Testis (tissue), 2 donors: ENCODE measurements at regions not wholly inside any gene's neighbourhood (a gene's known extent, or its start where the extent isn't known, plus 50 kb on each side); places are given as distances from the start of the nearest gene placed in this dataset.
"Not testable (repeated sequence)": the region's sequence is repeated elsewhere in the genome, so short reads cannot be mapped to it uniquely, and the experiment has no call there.

Experiments
- DNase-seq: peaks from one replicate; pipeline ENCODE4 v3.0.0-alpha.2; 2019
- H3K27ac ChIP-seq, 2 donors: fragments of 200-600 bp; sonication (generic); one replicate each; pipeline ENCODE4 v1.5.1; 2019
- H3K27me3 ChIP-seq: fragments of 200-600 bp; sonication (generic); one replicate; pipeline ENCODE4 v1.5.1; 2019
- H3K36me3 ChIP-seq: fragments of 200-600 bp; sonication (generic); one replicate; pipeline ENCODE4 v1.5.1; 2017; ENCODE audit warnings: low read depth; ENCODE audit errors: missing control alignments
- H3K4me1 ChIP-seq: fragments of 200-600 bp; sonication (generic); one replicate; pipeline ENCODE4 v1.5.1; 2019
- H3K4me3 ChIP-seq, 2 donors: fragments of 200-600 bp; sonication (generic); one replicate each; pipeline ENCODE4 v1.5.1; 2017 to 2019
- H3K9me3 ChIP-seq: fragments of 200-600 bp; sonication (generic); one replicate; pipeline ENCODE4 v1.5.1; 2017
- POLR2A ChIP-seq: fragments of 450-650 bp; IDR thresholded peaks from one replicate; pipeline ENCODE4 v1.6.1; 2017; ENCODE audit warnings: antibody characterized with exemption, mild to moderate bottlenecking, moderate library complexity
- WGBS, 2 donors: methylation state at CpG; one replicate each; pipeline ENCODE4 v1.1.5; 2018; 5-methylcytosine and 5-hydroxymethylcytosine counted together
- intact Hi-C: fragments of 100-400 bp; cut with DNase I; formaldehyde crosslinking; loops from one replicate; pipeline ENCODE4 v1.15.1; 2023; ENCODE audit warnings: low total_unique reads
- TF ChIP-seq, protein P1 (sequence below), 3 experiments: fragments of 450-650 bp in 2 of 3; fragments of 200-600 bp in 1 of 3; sonication (generic) in 1 of 3; IDR thresholded peaks; one replicate each; pipeline ENCODE4 v1.5.1; 2016 to 2019; ENCODE audit warnings: antibody characterized with exemption in 3 of 3, mild to moderate bottlenecking in 2 of 3, moderate library complexity in 1 of 3

DNA sequence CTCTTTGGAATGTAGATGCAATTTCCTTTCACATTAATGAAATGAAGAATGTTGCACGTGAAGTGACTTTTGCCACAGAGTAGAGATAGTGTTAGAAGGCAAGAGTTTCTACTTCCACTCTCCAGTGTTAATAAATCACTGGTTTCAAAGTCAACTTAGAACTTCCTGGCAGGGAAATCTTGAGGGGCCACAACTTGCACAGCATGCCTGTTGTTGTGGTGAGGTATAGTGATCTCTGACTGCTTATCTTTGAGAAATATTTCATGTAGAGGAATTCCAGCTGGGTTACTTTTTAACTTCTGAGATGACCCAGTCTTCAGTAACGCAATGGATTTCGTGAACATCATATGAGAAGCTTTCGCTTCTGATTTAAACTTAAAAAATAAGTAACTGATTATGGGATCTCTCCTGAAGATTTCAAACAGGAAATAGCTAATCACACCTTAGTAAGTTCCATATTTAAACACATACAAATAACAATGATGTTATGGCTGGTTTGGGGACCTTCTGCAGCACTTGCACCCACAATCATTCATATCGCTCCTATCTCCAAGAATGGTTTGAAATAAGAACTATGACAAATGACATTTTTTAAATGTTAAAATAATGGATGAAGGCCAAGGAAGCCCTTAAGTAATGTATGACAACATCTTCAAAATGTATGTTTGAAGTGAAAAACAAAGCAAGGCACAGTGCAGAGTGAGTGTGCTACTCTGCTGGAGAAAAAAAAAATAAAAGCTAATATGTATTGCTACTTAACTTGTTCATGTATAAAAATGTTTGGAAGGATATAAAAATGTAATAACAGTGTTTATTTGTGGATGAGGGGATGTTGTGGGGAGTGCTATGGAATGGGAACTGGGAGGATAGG is 726.5 kb upstream of the NECTIN3 start:
- DNase-seq = no peak
- Histone ChIP-seq H3K27ac (no peak overlapping the region), H3K9me3 (no peaks in the 10 kb centered on the region), H3K4me3 (no peak overlapping the region), H3K27me3 (no peaks in the 10 kb centered on the region), H3K36me3 (no peaks in the 10 kb centered on the region), H3K4me1 (no peaks in the 10 kb centered on the region)
- TF ChIP-seq, protein P1, sequence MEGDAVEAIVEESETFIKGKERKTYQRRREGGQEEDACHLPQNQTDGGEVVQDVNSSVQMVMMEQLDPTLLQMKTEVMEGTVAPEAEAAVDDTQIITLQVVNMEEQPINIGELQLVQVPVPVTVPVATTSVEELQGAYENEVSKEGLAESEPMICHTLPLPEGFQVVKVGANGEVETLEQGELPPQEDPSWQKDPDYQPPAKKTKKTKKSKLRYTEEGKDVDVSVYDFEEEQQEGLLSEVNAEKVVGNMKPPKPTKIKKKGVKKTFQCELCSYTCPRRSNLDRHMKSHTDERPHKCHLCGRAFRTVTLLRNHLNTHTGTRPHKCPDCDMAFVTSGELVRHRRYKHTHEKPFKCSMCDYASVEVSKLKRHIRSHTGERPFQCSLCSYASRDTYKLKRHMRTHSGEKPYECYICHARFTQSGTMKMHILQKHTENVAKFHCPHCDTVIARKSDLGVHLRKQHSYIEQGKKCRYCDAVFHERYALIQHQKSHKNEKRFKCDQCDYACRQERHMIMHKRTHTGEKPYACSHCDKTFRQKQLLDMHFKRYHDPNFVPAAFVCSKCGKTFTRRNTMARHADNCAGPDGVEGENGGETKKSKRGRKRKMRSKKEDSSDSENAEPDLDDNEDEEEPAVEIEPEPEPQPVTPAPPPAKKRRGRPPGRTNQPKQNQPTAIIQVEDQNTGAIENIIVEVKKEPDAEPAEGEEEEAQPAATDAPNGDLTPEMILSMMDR (IDR thresholded peaks at IDR 0.05) = no peak
- TF ChIP-seq POLR2A = no peak
- intact Hi-C loops = no loop called here
- WGBS, 2 donors = 63 to 77% methylated on average over 5 of the region's 5 CpGs

DNA sequence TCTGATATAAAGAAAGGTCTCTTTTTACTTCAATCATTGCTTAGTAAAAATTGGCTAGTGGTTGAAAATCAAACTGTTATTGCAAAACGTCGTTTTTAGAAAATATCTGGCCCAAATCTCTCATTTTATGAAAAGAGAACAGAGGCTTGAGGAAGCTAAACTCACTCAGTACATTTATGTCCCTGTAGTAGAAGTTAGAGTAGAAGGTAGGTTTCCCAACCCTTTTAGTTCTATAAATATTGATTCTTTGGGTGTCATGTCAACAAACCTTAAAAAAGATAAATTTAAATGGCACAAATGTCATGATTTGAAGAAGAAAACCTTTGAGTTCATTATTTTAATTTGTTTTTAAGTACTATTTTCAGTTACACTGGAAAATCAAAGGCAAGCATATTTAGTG is 722.3 kb upstream of the NECTIN3 start:
- intact Hi-C loops = no loop called here
- Histone ChIP-seq H3K27me3 (no peaks in the 10 kb centered on the region), H3K4me1 (peaks cover 5% of the 10 kb centered on the region), H3K4me3 (no peak overlapping the region), H3K27ac (no peak overlapping the region), H3K9me3 (no peaks in the 10 kb centered on the region), H3K36me3 (no peaks in the 10 kb centered on the region)
- 85 to 87% methylated on average over 2 of the region's 2 CpGs for WGBS, 2 donors
- TF ChIP-seq, protein P1 (IDR thresholded peaks at IDR 0.05) = no peak
- no peak for TF ChIP-seq POLR2A
- no peak for DNase-seq

DNA sequence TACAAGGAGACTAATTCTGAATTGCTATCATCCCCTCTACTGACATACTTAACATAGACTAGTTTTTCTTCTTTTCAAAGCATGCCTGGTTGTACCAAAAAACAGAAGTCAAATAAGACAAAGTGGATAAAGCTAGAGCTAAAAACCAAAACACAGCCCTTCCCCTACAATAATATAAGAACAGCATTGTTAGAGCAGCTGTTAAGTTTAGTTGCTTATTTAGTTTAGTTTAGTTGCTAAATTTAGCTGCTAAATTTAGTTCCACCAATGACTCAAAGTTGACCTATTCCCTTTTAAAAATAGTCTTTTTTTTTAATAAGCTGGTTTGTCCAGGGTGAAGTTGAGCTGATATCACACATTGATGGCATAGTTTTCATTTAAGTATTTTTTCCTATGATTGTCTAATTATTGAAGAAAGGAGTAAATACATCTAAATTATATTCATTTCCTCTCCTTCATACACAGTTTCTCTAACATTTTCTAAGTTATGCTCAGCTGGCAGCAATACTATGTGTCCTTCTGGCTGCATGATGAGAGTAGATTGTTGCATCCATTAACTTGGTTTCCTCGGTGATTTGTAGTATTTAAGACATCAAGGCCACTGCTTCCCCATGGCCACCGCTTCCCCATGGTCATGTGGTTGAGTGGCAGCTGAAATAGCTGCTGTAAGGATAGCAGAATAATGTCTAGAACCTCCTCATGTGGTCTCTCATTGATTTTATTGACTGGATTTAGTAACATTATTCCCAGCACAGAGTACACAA is 718.6 kb upstream of the NECTIN3 start:
- TF ChIP-seq POLR2A = no peak
- TF ChIP-seq, protein P1 (IDR thresholded peaks at IDR 0.05) = no peak
- H3K4me3 ChIP-seq = no peak overlapping the region
- intact Hi-C loops = no loop called here
- peaks cover 5% of the 10 kb centered on the region for H3K4me1 ChIP-seq
- H3K9me3 ChIP-seq = no peaks in the 10 kb centered on the region
- peak overlapping the region in 1 of 2 donors; percentile 38 for H3K27ac ChIP-seq
- no peaks in the 10 kb centered on the region for H3K27me3 ChIP-seq
- 55 to 60% methylated on average over 2 of the region's 2 CpGs for WGBS, 2 donors
- no peak for DNase-seq
- H3K36me3 ChIP-seq = no peaks in the 10 kb centered on the region

DNA sequence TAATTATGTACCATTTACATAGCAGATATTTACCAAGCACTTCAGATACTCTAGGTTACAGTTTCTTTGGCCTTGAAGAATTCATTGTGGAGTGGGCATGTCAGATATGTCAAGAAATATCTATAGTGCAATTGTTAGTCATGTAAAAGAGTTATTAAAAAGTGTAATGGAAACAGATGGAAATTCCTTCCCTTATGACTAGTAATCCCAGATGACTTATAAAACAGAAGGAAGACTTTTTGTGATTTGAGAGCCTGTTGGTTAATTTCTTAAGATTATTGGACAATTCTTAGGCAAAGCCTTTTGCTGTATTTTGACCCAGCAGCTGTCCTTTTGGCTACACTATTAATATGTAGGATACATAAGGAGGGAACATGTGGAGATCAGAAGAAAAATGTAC is 708.9 kb upstream of the NECTIN3 start:
- no peaks in the 10 kb centered on the region for H3K36me3 ChIP-seq
- H3K27ac ChIP-seq = no peak overlapping the region
- H3K4me3 ChIP-seq = no peak overlapping the region
- H3K4me1 ChIP-seq = peaks cover under 1% of the 10 kb centered on the region
- no peak for DNase-seq
- no peaks in the 10 kb centered on the region for H3K9me3 ChIP-seq
- H3K27me3 ChIP-seq = no peaks in the 10 kb centered on the region
- TF ChIP-seq, protein P1 (IDR thresholded peaks at IDR 0.05) = no peak
- TF ChIP-seq POLR2A = no peak
- intact Hi-C loops = no loop called here

DNA sequence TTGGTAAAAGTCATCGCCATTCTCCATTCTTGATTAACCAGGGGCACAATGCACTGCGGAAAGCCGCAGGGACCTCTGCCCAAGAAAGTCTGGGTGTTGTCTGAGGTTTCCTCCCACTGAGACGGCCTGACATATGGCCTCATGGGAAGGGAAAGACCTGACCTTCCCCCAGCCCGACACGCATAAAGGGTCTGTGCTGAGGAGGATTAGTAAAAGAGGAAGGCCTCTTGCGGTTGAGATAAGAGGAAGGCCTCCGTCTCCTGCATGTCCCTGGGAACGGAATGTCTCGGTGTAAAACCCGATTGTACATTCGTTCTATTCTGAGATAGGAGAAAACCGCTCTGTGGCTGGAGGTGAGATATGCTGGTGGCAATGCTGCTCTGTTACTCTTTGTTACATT is 704.3 kb upstream of the NECTIN3 start:
- H3K4me3 ChIP-seq, H3K27me3 ChIP-seq, intact Hi-C loops, H3K4me1 ChIP-seq, H3K36me3 ChIP-seq, H3K9me3 ChIP-seq: not testable (repeated sequence)
- peak overlapping the region; percentile 42 to 60 for H3K27ac ChIP-seq
- peak; percentile 75 for DNase-seq
- 60 to 75% methylated on average over 13 of the region's 13 CpGs for WGBS, 2 donors
